K562 (cell line): ENCODE measurements at regions not wholly inside any gene's neighbourhood (a gene's known extent, or its start where the extent isn't known, plus 50 kb on each side); places are given as distances from the start of the nearest gene placed in this dataset.
"Not testable (repeated sequence)": the region's sequence is repeated elsewhere in the genome, so short reads cannot be mapped to it uniquely, and the experiment has no call there.

Source experiments
- ATAC-seq: fragments of 200-7000 bp; cut with Tn5 transposase; 3 replicates; pipeline ENCODE4 v1.9.1; 2020; ENCODE audit warnings: moderate library complexity
- BruUV-seq: library from RNA; stranded (reverse); fragments of 400-500 nt; replicated peaks from 2 replicates; lab custom pipeline; 2021; lab: Mats Ljungman, UMichigan
- CTCF ChIA-PET: fragments of 300-600 bp; formaldehyde crosslinking; extraction: SDS; loops from one replicate; lab custom pipeline; 2021; ENCODE audit warnings: low intra/inter-chr PET ratio; lab: Yijun Ruan, JAX
- POLR2A ChIA-PET: fragments of 300-600, 350-650 bp; sonication (Branson Sonifier 250); formaldehyde crosslinking; extraction: SDS; loops from one replicate; lab custom pipeline; 2021; ENCODE audit warnings: antibody characterized with exemption, inconsistent platforms; lab: Yijun Ruan, JAX
- DNase-seq, 4 experiments: peaks; one replicate each; pipeline versions ENCODE4 v3.0.0 to v3.0.0-alpha.2; 2011 to 2018; ENCODE audit warnings: low spot score in 3 of 4, mixed read lengths in 3 of 4; ENCODE audit errors: extremely low read depth in 1 of 4
- FAIRE-seq: peaks from 2 replicates; lab custom pipeline; 2011; peaks lifted over from hg19 to GRCh38; lab: Jason Lieb, UNC
- H2AFZ ChIP-seq: 2 replicates; pipeline ENCODE4 v1.6.0; 2011; ENCODE audit warnings: low read depth, low read length, control low read depth, inconsistent platforms
- H3K27ac ChIP-seq: fragments of 200-600 bp; 3 replicates; pipeline ENCODE4 v1.8.0; 2011; ENCODE audit warnings: low read depth, mild to moderate bottlenecking, control low read depth, inconsistent platforms, low read length, moderate library complexity, mixed read lengths; ENCODE audit errors: extremely low read depth
- H3K27me3 ChIP-seq, 2 experiments: fragments of 300-600 bp in 1 of 2; 2 replicates in 1 of 2; 3 replicates in 1 of 2; pipeline versions ENCODE4 v1.6.0 to v1.8.0; 2011; ENCODE audit warnings: inconsistent platforms in 2 of 2, low read length in 2 of 2, mild to moderate bottlenecking in 1 of 2, mixed read lengths in 1 of 2, moderate library complexity in 1 of 2; ENCODE audit not compliant: control insufficient read depth in 2 of 2, insufficient read depth in 2 of 2
- H3K36me3 ChIP-seq: fragments of 300-600 bp; 3 replicates; pipeline ENCODE4 v1.8.0; 2011; ENCODE audit warnings: mild to moderate bottlenecking, low read length, inconsistent platforms; ENCODE audit not compliant: control insufficient read depth, insufficient read depth
- H3K4me1 ChIP-seq, 2 experiments: fragments of 200-600 bp in 1 of 2; replicated peaks in 1 of 2; 2 replicates in 1 of 2; 3 replicates in 1 of 2; pipeline versions ENCODE4 v1.5.1 to v1.8.0; 2011; ENCODE audit warnings: inconsistent platforms in 2 of 2, low read length in 2 of 2, mild to moderate bottlenecking in 1 of 2, mixed read lengths in 1 of 2, moderate library complexity in 1 of 2; ENCODE audit not compliant: control insufficient read depth in 2 of 2, insufficient read depth in 2 of 2
- H3K4me2 ChIP-seq: 2 replicates; pipeline ENCODE4 v1.6.1; 2011; ENCODE audit warnings: low read length, control low read depth, inconsistent platforms, mixed read lengths; ENCODE audit not compliant: insufficient read depth
- H3K4me3 ChIP-seq: fragments of 200-600 bp; sonication (generic), shearing (Covaris generic); 2 replicates; pipeline ENCODE4 v1.5.1; 2016; ENCODE audit warnings: control low read depth, inconsistent platforms
- H3K79me2 ChIP-seq: fragments of 200-600 bp; 3 replicates; pipeline ENCODE4 v1.8.0; 2011; ENCODE audit warnings: low read length, inconsistent platforms; ENCODE audit not compliant: control insufficient read depth, insufficient read depth
- H3K9ac ChIP-seq, 2 experiments: 2 replicates each; pipeline versions ENCODE4 v1.6.0 to v1.6.1; 2011; ENCODE audit warnings: low read depth in 2 of 2, low read length in 2 of 2, control low read depth in 1 of 2, inconsistent platforms in 1 of 2, mild to moderate bottlenecking in 1 of 2, mixed read lengths in 1 of 2; ENCODE audit not compliant: insufficient read depth in 1 of 2
- H3K9me1 ChIP-seq: one replicate; pipeline ENCODE4 v1.6.0; 2011; ENCODE audit warnings: inconsistent platforms, mild to moderate bottlenecking, low read length, moderate library complexity; ENCODE audit not compliant: control insufficient read depth, insufficient read depth
- H3K9me3 ChIP-seq: replicated peaks from 2 replicates; pipeline ENCODE4 v1.5.1; 2011; ENCODE audit warnings: low read depth, low read length, inconsistent platforms; ENCODE audit not compliant: control insufficient read depth, insufficient read depth
- H4K20me1 ChIP-seq: replicated peaks from 2 replicates; pipeline ENCODE4 v1.6.1; 2011; ENCODE audit warnings: low read length, inconsistent platforms, mixed read lengths; ENCODE audit not compliant: control insufficient read depth, insufficient read depth
- BACH1 ChIP-seq: fragments of 200-800 bp; sonication (Bioruptor generic); IDR thresholded peaks from 2 replicates; pipeline ENCODE4 v1.6.1; 2016; ENCODE audit warnings: missing genetic modification characterization, missing compliant biosample characterization
- C11orf30 ChIP-seq: fragments of 450-650 bp; IDR thresholded peaks from 2 replicates; pipeline ENCODE4 v1.6.1; 2016; ENCODE audit warnings: low read depth, mild to moderate bottlenecking
- ELF1 ChIP-seq: fragments of 200-800 bp; sonication (Bioruptor generic); IDR thresholded peaks from 2 replicates; pipeline ENCODE4 v1.6.1; 2016; ENCODE audit warnings: missing genetic modification characterization, missing compliant biosample characterization
- MAFF ChIP-seq: IDR thresholded peaks from 2 replicates; pipeline ENCODE4 v1.6.1; 2012; ENCODE audit warnings: low read length, improper control_type of control experiment
- MAFG ChIP-seq: fragments of 450-650 bp; conservative IDR thresholded peaks from 2 replicates; pipeline ENCODE4 v1.6.1; 2016; ENCODE audit warnings: missing genetic modification characterization, missing compliant biosample characterization
- MAFK ChIP-seq: IDR thresholded peaks from 2 replicates; pipeline ENCODE4 v1.6.1; 2011; ENCODE audit warnings: low read length, improper control_type of control experiment
- NFE2 ChIP-seq: IDR thresholded peaks from 2 replicates; pipeline ENCODE4 v1.6.1; 2014; ENCODE audit warnings: antibody characterized with exemption, low read depth
- TRIM28 ChIP-seq: fragments of 450-650 bp; IDR thresholded peaks from 2 replicates; pipeline ENCODE4 v1.6.1; 2017
- XRCC3 ChIP-seq: fragments of 450-650 bp; IDR thresholded peaks from 2 replicates; pipeline ENCODE4 v1.6.1; 2017; ENCODE audit warnings: mild to moderate bottlenecking, moderate library complexity
- ZNF316 ChIP-seq: fragments of 450-650 bp; IDR thresholded peaks from 2 replicates; pipeline ENCODE4 v1.6.1; 2016
- WGBS: fragments of 100-300 bp; shearing (Covaris generic); methylation state at CpG from one replicate; pipeline ENCODE4 v1.1.6; 2016; ENCODE audit warnings: low coverage, mixed read lengths; ENCODE audit not compliant: insufficient coverage; ENCODE audit errors: missing lambda C conversion rate; 5-methylcytosine and 5-hydroxymethylcytosine counted together
- in situ Hi-C: fragments of 300-500 bp; cut with MboI; formaldehyde crosslinking; loops from 4 replicates; pipeline ENCODE4 v1.15.0; 2018; ENCODE audit warnings: inconsistent platforms, mixed read lengths
- intact Hi-C: fragments of 100-400 bp; cut with micrococcal nuclease; formaldehyde crosslinking; loops from 2 replicates; pipeline ENCODE4 v1.14.2; 2022
- TF ChIP-seq, protein P1 (sequence below): fragments of 250-450 bp; sonication (Bioruptor Pico); IDR thresholded peaks from 2 replicates; pipeline ENCODE4 v1.4.0; 2020; ENCODE audit warnings: mild to moderate bottlenecking

GRCh38 chr2:88920399-88920798, 228.9 kb downstream of the RPIA start:
- POLR2A ChIA-PET = not testable (repeated sequence)

GRCh38 chr2:88924533-88924932, 233.1 kb downstream of the RPIA start:
- no TSS peak for BruUV-seq

More at GRCh38 chr2:88920399-88920798, 228.9 kb downstream of the RPIA start:
- H3K9me1 ChIP-seq, H3K9me3 ChIP-seq, H3K4me2 ChIP-seq, H3K27me3 ChIP-seq, CTCF ChIA-PET, H3K36me3 ChIP-seq, ATAC-seq, H3K9ac ChIP-seq, H2AFZ ChIP-seq, FAIRE-seq, DNase-seq, H3K4me1 ChIP-seq, H4K20me1 ChIP-seq, intact Hi-C loops, H3K4me3 ChIP-seq, H3K27ac ChIP-seq, H3K79me2 ChIP-seq, in situ Hi-C loops, BruUV-seq: not testable (repeated sequence)
- 7% methylated on average over 12 of the region's 31 CpGs for WGBS

More at GRCh38 chr2:88924533-88924932, 233.1 kb downstream of the RPIA start:
- WGBS = 0% methylated on average over 1 of the region's 1 CpG
- H3K36me3 ChIP-seq = no peaks in the 10 kb centered on the region
- no peaks in the 10 kb centered on the region for H3K9me1 ChIP-seq
- H3K79me2 ChIP-seq = no peaks in the 10 kb centered on the region
- peak; percentile 29 for FAIRE-seq
- TF ChIP-seq, protein P1, sequence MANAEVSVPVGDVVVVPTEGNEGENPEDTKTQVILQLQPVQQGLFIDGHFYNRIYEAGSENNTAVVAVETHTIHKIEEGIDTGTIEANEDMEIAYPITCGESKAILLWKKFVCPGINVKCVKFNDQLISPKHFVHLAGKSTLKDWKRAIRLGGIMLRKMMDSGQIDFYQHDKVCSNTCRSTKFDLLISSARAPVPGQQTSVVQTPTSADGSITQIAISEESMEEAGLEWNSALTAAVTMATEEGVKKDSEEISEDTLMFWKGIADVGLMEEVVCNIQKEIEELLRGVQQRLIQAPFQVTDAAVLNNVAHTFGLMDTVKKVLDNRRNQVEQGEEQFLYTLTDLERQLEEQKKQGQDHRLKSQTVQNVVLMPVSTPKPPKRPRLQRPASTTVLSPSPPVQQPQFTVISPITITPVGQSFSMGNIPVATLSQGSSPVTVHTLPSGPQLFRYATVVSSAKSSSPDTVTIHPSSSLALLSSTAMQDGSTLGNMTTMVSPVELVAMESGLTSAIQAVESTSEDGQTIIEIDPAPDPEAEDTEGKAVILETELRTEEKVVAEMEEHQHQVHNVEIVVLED = no peak
- no peak for TF ChIP-seq ELF1 (tag)
- TF ChIP-seq C11orf30 = peak; percentile 79
- TF ChIP-seq XRCC3 = no peak
- peak; percentile 62; the same call in 1 of the 2 replicates for TF ChIP-seq MAFK
- TF ChIP-seq NFE2 = no peak
- peak; percentile 92 for TF ChIP-seq ZNF316
- TF ChIP-seq MAFG (tag) = peak; percentile 81
- peak; percentile 50; the same call in 1 of the 2 replicates for TF ChIP-seq BACH1 (tag)
- peak; percentile 64 for TF ChIP-seq MAFF
- TF ChIP-seq TRIM28 = no peak
- TF ChIP-seq, all 486 proteins: peak for 6
- Histone ChIP-seq H4K20me1 (no peaks in the 10 kb centered on the region), H2AFZ (no peak overlapping the region), H3K4me2 (no peak overlapping the region), H3K27ac (no peak overlapping the region), H3K4me3 (no peak overlapping the region), H3K27me3 (no peaks in the 10 kb centered on the region), H3K9me3 (no peaks in the 10 kb centered on the region), H3K4me1 (peaks cover 0 to 3% of the 10 kb centered on the region in 2 experiments; a peak in 1 of 5 replicates), H3K9ac (no peak overlapping the region)
- ATAC-seq (no peak), DNase-seq (no peak)
- ChIA-PET CTCF (no interaction called here), POLR2A (interaction anchor here (1.3 kb wide), 1 partner anchor 9 kb away, joined by 3 read pairs; no protein-coding TSS in a partner anchor)
- in situ Hi-C loops = no loop called here
- intact Hi-C loops = no loop called here
